ENCODE measurements at regions not wholly inside any gene's neighbourhood (a gene's known extent, or its start where the extent isn't known, plus 50 kb on each side); places are given as distances from the start of the nearest gene placed in this dataset.

DNA sequence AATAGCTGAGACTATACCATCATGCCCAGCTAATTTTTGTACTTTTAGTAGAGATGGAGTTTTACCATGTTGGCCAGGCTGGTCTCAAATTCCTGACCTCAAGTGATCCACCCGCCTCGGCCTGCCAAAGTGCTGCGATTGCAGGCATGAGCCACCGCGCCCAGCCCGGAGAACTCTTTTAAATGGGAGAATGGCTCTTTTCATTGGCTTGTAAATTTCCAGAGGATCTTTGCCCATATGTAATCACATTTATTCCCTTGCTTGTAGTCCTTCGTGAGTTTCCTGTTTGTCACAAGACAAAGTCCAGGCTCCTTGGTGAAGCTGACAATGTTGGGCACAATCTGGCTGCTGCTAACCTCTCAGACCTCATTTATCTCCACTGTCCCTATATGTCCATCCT lies 135.1 kb downstream of the CEP57L1 start:
- intact Hi-C loops (cut with micrococcal nuclease), result no loop called here

GRCh38 chr6:109229536-109229935 lies 134.2 kb downstream of the CEP57L1 start:
- intact Hi-C loops (cut with micrococcal nuclease), result no loop called here

DNA sequence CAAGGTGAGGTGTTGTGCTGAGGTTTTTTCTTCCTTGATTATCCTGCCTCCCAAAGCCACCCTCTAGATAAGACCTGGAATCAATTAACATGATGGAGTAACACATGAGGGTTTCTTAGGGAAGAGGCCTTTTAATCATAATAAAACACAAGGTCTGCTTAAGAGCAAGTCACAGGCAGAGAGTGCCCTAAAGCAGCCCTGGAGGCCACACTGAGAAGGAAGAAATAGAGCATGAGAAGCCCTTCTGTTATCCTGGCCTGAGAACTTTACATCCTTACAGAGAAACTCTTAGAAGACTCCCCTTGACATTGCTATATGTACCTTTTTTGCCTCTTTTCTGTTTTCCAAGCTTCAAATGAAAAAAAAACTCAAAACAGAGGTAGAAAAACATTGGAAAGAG lies 132.3 kb downstream of the CEP57L1 start:
- intact Hi-C loops (cut with micrococcal nuclease), result no loop called here

DNA sequence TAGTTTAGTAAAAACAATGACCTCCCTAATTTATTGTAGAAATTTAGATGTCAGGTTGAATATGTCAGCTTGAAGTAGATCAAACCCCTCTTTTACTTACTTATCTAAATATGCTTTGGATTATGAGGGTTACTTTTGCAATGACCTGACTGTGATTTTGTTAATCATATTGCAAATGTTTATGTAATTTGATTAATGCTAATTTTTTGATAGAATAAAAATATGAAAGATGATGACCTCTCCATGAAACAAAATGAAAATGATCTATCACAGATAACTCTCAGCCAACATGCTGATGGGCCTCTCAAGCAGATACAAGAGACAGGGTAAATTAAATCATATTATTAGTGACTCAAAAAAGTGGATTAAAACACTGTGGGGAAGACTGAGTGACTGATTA lies 131.0 kb downstream of the CEP57L1 start:
- intact Hi-C loops (cut with micrococcal nuclease), result no loop called here

GRCh38 chr6:109225946-109226345 lies 130.6 kb downstream of the CEP57L1 start:
- intact Hi-C loops (cut with micrococcal nuclease), result no loop called here

DNA sequence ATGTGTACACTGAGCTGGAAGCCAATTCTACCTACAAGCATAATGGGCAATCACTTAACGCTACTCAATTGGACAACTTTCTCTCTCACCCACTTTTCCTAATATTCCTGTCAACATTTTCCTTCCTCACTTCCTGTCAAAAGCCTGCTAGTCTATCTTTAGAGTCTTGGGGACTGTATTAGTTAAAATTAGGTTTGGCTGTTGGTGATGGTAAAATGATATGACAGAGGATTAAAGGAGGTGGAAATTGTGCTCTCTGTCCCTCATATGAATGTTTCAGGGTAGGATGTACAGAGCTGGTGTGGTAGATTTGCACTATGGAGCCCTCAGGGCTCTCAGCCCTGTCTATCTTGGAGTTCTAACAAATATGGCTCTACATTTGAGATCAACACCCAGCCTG lies 129.7 kb downstream of the CEP57L1 start:
- intact Hi-C loops (cut with micrococcal nuclease), result no loop called here

DNA sequence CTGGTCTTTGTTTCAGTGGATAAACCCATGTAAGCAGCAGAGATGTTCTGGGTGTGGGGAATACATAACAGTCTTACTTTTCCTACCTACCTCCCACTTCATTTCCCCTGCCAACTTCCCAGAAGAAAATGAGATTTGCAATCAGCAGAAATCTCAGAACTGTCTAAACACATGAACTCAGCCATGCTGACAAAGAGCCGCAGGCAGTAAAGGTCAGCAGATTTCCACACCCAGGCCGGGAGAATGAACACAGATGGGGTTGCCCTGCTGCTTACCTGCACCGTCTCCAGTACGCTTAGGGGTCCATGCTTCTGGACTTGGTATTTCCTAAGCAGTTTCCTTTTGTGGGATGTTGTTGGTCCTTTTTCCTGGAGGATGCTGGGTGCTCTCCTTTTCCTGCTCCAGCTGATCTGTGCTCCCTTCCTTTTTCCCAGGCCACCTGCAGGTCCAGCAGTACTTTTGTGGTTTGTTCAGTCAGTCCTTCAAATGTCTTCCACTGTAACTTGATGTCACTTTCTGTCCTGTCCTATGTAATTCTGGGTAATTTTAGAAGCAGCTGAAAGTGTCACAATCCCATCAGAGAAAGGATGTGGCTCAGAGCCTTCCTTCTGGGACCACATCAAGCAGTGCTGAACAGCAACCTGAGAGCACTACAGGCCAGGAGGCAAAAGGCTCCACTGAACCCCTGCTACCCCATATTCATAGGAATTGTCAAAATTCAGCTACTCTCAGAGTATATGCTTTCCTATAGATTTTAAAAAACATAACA lies 129.0 kb downstream of the CEP57L1 start:
- intact Hi-C loops (cut with micrococcal nuclease), result no loop called here

DNA sequence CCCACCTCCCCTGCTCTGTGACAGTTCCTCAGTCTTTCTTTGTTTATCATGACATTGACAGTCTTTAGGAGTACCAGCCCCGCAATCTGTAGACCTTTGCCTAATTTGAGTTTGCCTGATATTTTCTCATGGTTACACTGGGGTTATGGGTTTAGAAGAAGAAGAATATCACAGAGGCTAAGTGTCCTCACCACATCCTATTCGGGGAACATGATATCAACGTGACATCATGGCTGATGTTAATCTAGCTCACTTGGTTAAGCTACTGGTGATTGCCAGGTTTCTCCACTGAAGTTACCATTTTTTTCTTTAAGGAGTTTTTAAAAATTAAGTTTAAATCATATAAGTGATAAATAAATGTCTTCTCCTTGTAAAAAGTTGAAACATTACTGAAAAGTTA lies 127.5 kb downstream of the CEP57L1 start:
- intact Hi-C loops (cut with micrococcal nuclease), result no loop called here

- intact Hi-C loops (cut with micrococcal nuclease), result no loop called here
Measured at GRCh38 chr6:109221543-109222195, 126.4 kb downstream of the CEP57L1 start.
